Endodermal cell (in vitro differentiated cells): ENCODE measurements at regions not wholly inside any gene's neighbourhood (a gene's known extent, or its start where the extent isn't known, plus 50 kb on each side); places are given as distances from the start of the nearest gene placed in this dataset.

ENCODE experiments used
- DNase-seq: peaks from one replicate; pipeline ENCODE4 v3.0.0-alpha.2; 2017
- H3K27ac ChIP-seq: 2 replicates; pipeline ENCODE4 v1.5.1; 2013; ENCODE audit warnings: mild to moderate bottlenecking, low read depth, low read length, moderate library complexity
- H3K27me3 ChIP-seq: 2 replicates; pipeline ENCODE4 v1.6.1; 2013; ENCODE audit warnings: mild to moderate bottlenecking, low read length, moderate library complexity; ENCODE audit not compliant: insufficient read depth, control insufficient read depth, poor library complexity, severe bottlenecking
- H3K36me3 ChIP-seq: 2 replicates; pipeline ENCODE4 v1.7.0; 2013; ENCODE audit warnings: mild to moderate bottlenecking, low read length, moderate library complexity; ENCODE audit not compliant: control insufficient read depth, insufficient read depth
- H3K4me1 ChIP-seq: one replicate; pipeline ENCODE4 v1.7.0; 2013; ENCODE audit warnings: low read length; ENCODE audit not compliant: control insufficient read depth, insufficient read depth
- H3K4me3 ChIP-seq: 2 replicates; pipeline ENCODE4 v1.5.1; 2013; ENCODE audit warnings: mild to moderate bottlenecking, low read length, moderate library complexity
- H3K9ac ChIP-seq: 2 replicates; pipeline ENCODE4 v1.6.1; 2013; ENCODE audit warnings: mild to moderate bottlenecking, low read length, moderate library complexity; ENCODE audit not compliant: poor library complexity, severe bottlenecking; ENCODE audit errors: extremely low read depth
- H3K9me3 ChIP-seq: 2 replicates; pipeline ENCODE4 v1.6.1; 2013; ENCODE audit warnings: mild to moderate bottlenecking, low read length, moderate library complexity; ENCODE audit not compliant: control insufficient read depth
- H3K27ac Mint-ChIP-seq: 2 replicates; pipeline ENCODE4 v1.8.0; 2020; ENCODE audit warnings: mixed read lengths
- H3K27me3 Mint-ChIP-seq: 2 replicates; pipeline ENCODE4 v1.8.0; 2021; ENCODE audit warnings: mild to moderate bottlenecking, mixed read lengths; ENCODE audit not compliant: insufficient read depth
- H3K36me3 Mint-ChIP-seq: 2 replicates; pipeline ENCODE4 v1.8.0; 2020; ENCODE audit warnings: low read depth, mixed read lengths
- H3K4me1 Mint-ChIP-seq: 2 replicates; pipeline ENCODE4 v1.8.0; 2020; ENCODE audit warnings: mixed read lengths
- H3K4me3 Mint-ChIP-seq: 2 replicates; pipeline ENCODE4 v1.8.0; 2020; ENCODE audit warnings: mild to moderate bottlenecking, moderate library complexity, mixed read lengths
- H3K9me3 Mint-ChIP-seq: 2 replicates; pipeline ENCODE4 v1.8.0; 2020; ENCODE audit warnings: mild to moderate bottlenecking, mixed read lengths
- CTCF ChIP-seq: fragments of 200-600 bp; sonication (generic); conservative IDR thresholded peaks from 2 replicates; pipeline ENCODE4 v1.5.0; 2021; ENCODE audit warnings: antibody characterized with exemption, mild to moderate bottlenecking
- WGBS, 2 experiments: methylation state at CpG; one replicate each; pipeline versions ENCODE4 v1.1.5 to v1.1.7; 2013; ENCODE audit warnings: missing lambda C conversion rate in 2 of 2, mixed read lengths in 1 of 2; ENCODE audit not compliant: insufficient coverage in 1 of 2, insufficient read length in 1 of 2; 5-methylcytosine and 5-hydroxymethylcytosine counted together

GRCh38 chr10:78462726-78463228 lies 429.1 kb downstream of the RPS24 start:
- no peak overlapping the region for H3K27ac ChIP-seq
- H3K4me1 ChIP-seq, result peaks cover 4% of the 10 kb centered on the region
- Mint-ChIP-seq H3K27me3 (peaks cover 1% of the 10 kb centered on the region), H3K27ac (no peak overlapping the region), H3K9me3 (peaks cover 4% of the 10 kb centered on the region), H3K4me3 (no peak overlapping the region), H3K4me1 (peaks cover 33% of the 10 kb centered on the region), H3K36me3 (no peaks in the 10 kb centered on the region)
- 74 to 89% methylated on average over 6 to 7 of the region's 7 CpGs for WGBS, 2 experiments
- no peak overlapping the region for H3K9ac ChIP-seq
- no peaks in the 10 kb centered on the region for H3K36me3 ChIP-seq
- no peak for DNase-seq
- H3K27me3 ChIP-seq, result no peaks in the 10 kb centered on the region
- no peaks in the 10 kb centered on the region for H3K9me3 ChIP-seq
- H3K4me3 ChIP-seq, result no peak overlapping the region
- TF ChIP-seq CTCF, result no peak

GRCh38 chr10:78464118-78464855 lies 430.6 kb downstream of the RPS24 start:
- H3K36me3 Mint-ChIP-seq, result no peaks in the 10 kb centered on the region

GRCh38 chr10:78464856-78465267 lies 431.2 kb downstream of the RPS24 start:
- H3K9me3 ChIP-seq, result peaks cover 2% of the 10 kb centered on the region
- Mint-ChIP-seq H3K4me3 (no peak overlapping the region), H3K36me3 (no peaks in the 10 kb centered on the region), H3K9me3 (peaks cover 16% of the 10 kb centered on the region), H3K27me3 (peaks cover 1% of the 10 kb centered on the region), H3K27ac (no peak overlapping the region), H3K4me1 (peaks cover 24% of the 10 kb centered on the region)
- no peaks in the 10 kb centered on the region for H3K4me1 ChIP-seq
- no peak overlapping the region for H3K9ac ChIP-seq
- TF ChIP-seq CTCF, result no peak
- H3K4me3 ChIP-seq, result no peak overlapping the region
- no peaks in the 10 kb centered on the region for H3K27me3 ChIP-seq
- no peaks in the 10 kb centered on the region for H3K36me3 ChIP-seq
- peak overlapping the region; percentile 87 for H3K27ac ChIP-seq
- 73 to 87% methylated on average over 5 to 13 of the region's 13 CpGs for WGBS, 2 experiments
- DNase-seq, result no peak

More at GRCh38 chr10:78464118-78464855, 430.6 kb downstream of the RPS24 start:
- H3K4me3 Mint-ChIP-seq, result no peak overlapping the region
- H3K4me3 ChIP-seq, result no peak overlapping the region
- H3K36me3 ChIP-seq, result no peaks in the 10 kb centered on the region
- H3K4me1 Mint-ChIP-seq, result peaks cover 29% of the 10 kb centered on the region
- WGBS, 2 experiments, result 40 to 54% methylated on average over 1 to 2 of the region's 4 CpGs
- H3K27me3 ChIP-seq, result no peaks in the 10 kb centered on the region
- peaks cover 3% of the 10 kb centered on the region for H3K4me1 ChIP-seq
- no peak overlapping the region for H3K27ac Mint-ChIP-seq
- peaks cover 12% of the 10 kb centered on the region for H3K9me3 Mint-ChIP-seq
- H3K9me3 ChIP-seq, result no peaks in the 10 kb centered on the region
- no peak for TF ChIP-seq CTCF
- no peak overlapping the region for H3K9ac ChIP-seq
- peaks cover 1% of the 10 kb centered on the region for H3K27me3 Mint-ChIP-seq
- no peak for DNase-seq
- peak overlapping the region; percentile 87 for H3K27ac ChIP-seq
